Thyroid gland (tissue), 4 donors: ENCODE measurements at regions not wholly inside any gene's neighbourhood (a gene's known extent, or its start where the extent isn't known, plus 50 kb on each side); places are given as distances from the start of the nearest gene placed in this dataset.

Experiments
- DNase-seq, 2 donors: peaks; one replicate each; pipeline ENCODE4 v3.0.0-alpha.2; 2019
- H3K27ac ChIP-seq, 3 donors: fragments of 200-600 bp; sonication (generic); 1 replicate in 2 of 3; 2 replicates in 1 of 3; pipeline ENCODE4 v1.5.1; 2016 to 2019; ENCODE audit warnings: mild to moderate bottlenecking in 1 of 3, moderate library complexity in 1 of 3
- H3K27me3 ChIP-seq: fragments of 200-600 bp; sonication (generic); one replicate; pipeline ENCODE4 v1.5.1; 2019
- H3K36me3 ChIP-seq, 2 donors: fragments of 200-600 bp; sonication (generic); one replicate each; pipeline ENCODE4 v1.5.1; 2016 to 2019
- H3K4me1 ChIP-seq, 2 donors: fragments of 200-600 bp; sonication (generic); one replicate each; pipeline ENCODE4 v1.5.1; 2017 to 2019
- H3K4me3 ChIP-seq, 3 donors: fragments of 200-600 bp; sonication (generic); replicated peaks in 1 of 3; 1 replicate in 2 of 3; 2 replicates in 1 of 3; pipeline ENCODE4 v1.5.1; 2016; ENCODE audit warnings: mild to moderate bottlenecking in 1 of 3
- H3K9me3 ChIP-seq: fragments of 200-600 bp; sonication (generic); one replicate; pipeline ENCODE4 v1.5.1; 2017
- POLR2A ChIP-seq, 2 donors: fragments of 450-650 bp; IDR thresholded peaks; one replicate each; pipeline ENCODE4 v1.6.1; 2017; ENCODE audit warnings: antibody characterized with exemption in 2 of 2, mild to moderate bottlenecking in 2 of 2, moderate library complexity in 1 of 2
- WGBS, 2 donors: methylation state at CpG; one replicate each; pipeline ENCODE4 v1.1.5; 2017; 5-methylcytosine and 5-hydroxymethylcytosine counted together
- intact Hi-C: fragments of 100-400 bp; cut with DNase I; formaldehyde crosslinking; loops from one replicate; pipeline ENCODE4 v1.15.1; 2023
- TF ChIP-seq, protein P1 (sequence below), 6 experiments: fragments of 200-600 bp in 3 of 6; fragments of 450-650 bp in 3 of 6; sonication (generic) in 3 of 6; IDR thresholded peaks; one replicate each; pipeline ENCODE4 v1.5.1; 2016 to 2019; ENCODE audit warnings: antibody characterized with exemption in 6 of 6, mild to moderate bottlenecking in 2 of 6, inconsistent platforms in 1 of 6, moderate library complexity in 1 of 6

DNA sequence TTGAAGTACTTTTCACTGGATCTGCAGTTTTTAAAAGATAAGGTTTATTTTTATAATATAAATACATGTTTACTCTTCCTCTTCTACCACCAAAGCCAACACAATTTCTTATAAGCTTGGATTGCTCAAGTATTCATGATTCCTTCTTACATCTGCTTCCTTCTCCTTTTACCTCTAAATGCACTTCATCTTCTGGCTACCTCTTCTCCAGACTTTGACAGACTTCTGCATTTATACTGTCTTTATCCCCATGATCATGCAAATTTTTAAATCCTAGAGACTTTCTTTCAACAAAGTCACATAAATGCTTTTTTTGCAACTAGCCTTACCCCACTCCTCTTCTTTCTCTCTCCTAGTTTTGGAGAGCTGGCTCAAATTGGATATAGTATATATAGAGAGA, 142.9 kb downstream of the TFAP2B start:
- H3K36me3 ChIP-seq, result no peaks in the 10 kb centered on the region
- no peaks in the 10 kb centered on the region for H3K4me1 ChIP-seq
- H3K27me3 ChIP-seq, result no peaks in the 10 kb centered on the region
- no peak overlapping the region for H3K27ac ChIP-seq
- intact Hi-C loops, result no loop called here
- H3K4me3 ChIP-seq, result no peak overlapping the region
- TF ChIP-seq, protein P1, sequence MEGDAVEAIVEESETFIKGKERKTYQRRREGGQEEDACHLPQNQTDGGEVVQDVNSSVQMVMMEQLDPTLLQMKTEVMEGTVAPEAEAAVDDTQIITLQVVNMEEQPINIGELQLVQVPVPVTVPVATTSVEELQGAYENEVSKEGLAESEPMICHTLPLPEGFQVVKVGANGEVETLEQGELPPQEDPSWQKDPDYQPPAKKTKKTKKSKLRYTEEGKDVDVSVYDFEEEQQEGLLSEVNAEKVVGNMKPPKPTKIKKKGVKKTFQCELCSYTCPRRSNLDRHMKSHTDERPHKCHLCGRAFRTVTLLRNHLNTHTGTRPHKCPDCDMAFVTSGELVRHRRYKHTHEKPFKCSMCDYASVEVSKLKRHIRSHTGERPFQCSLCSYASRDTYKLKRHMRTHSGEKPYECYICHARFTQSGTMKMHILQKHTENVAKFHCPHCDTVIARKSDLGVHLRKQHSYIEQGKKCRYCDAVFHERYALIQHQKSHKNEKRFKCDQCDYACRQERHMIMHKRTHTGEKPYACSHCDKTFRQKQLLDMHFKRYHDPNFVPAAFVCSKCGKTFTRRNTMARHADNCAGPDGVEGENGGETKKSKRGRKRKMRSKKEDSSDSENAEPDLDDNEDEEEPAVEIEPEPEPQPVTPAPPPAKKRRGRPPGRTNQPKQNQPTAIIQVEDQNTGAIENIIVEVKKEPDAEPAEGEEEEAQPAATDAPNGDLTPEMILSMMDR (IDR thresholded peaks at IDR 0.05), result no peak
- no peak for TF ChIP-seq POLR2A (IDR thresholded peaks at IDR 0.05)
- no peaks in the 10 kb centered on the region for H3K9me3 ChIP-seq
- no peak for DNase-seq

DNA sequence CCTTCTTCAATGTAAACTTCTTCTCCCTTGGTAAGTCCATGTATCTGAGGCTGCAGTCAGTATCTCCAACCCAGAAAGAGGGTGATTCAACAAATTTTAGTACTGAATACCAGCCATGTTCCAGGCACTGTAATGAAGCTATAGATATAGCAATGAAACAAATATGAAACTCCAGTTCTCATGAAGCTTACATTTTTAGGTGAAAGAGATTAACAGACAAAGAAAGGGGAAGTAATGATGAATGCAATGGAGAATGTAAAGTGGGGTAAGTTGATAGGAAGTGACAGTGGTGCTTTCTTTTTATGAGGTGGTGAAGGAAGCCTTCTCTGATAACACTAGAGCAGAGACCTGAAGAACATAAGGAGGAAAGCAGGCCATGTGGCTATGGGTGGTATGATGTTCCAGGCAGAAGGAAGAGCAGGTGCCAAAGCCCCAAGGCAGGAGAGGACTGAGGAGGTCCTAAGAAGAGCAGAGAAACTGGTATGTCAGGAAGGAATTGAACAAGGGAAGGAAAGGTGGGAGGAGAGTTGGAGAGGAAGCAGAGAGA, 143.6 kb downstream of the TFAP2B start:
- Histone ChIP-seq H3K4me3 (no peak overlapping the region), H3K36me3 (no peaks in the 10 kb centered on the region), H3K9me3 (no peaks in the 10 kb centered on the region), H3K4me1 (no peaks in the 10 kb centered on the region), H3K27me3 (no peaks in the 10 kb centered on the region), H3K27ac (no peak overlapping the region)
- intact Hi-C loops, result no loop called here
- no peak for DNase-seq
- no peak for TF ChIP-seq POLR2A (IDR thresholded peaks at IDR 0.05)
- TF ChIP-seq, protein P1 (IDR thresholded peaks at IDR 0.05), result no peak

DNA sequence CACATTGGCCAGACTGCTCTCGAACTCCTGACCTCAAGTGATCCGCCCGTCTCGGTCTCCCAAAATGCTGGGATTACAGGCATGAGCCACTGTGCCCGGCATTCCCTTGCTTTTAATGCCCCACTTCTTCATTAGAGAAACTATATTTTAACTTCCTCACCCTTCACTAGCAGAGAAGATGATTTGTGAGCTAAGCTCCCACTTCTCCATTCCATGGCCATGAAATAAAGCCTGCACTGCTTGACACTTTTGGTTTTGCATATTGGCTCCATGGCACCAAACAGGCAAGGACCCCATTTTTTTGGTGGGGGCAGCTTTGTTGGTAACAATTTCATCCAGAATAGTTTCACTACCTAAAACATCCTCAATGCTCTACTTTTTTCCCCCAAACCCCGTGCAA, 145.3 kb downstream of the TFAP2B start:
- Histone ChIP-seq H3K4me1 (no peaks in the 10 kb centered on the region), H3K27me3 (no peaks in the 10 kb centered on the region), H3K9me3 (no peaks in the 10 kb centered on the region), H3K36me3 (no peaks in the 10 kb centered on the region), H3K4me3 (no peak overlapping the region), H3K27ac (no peak overlapping the region)
- TF ChIP-seq, protein P1 (IDR thresholded peaks at IDR 0.05), result no peak
- no peak for TF ChIP-seq POLR2A (IDR thresholded peaks at IDR 0.05)
- DNase-seq, result no peak
- 86 to 94% methylated on average over 6 of the region's 6 CpGs for WGBS, 2 donors
- intact Hi-C loops, result no loop called here

DNA sequence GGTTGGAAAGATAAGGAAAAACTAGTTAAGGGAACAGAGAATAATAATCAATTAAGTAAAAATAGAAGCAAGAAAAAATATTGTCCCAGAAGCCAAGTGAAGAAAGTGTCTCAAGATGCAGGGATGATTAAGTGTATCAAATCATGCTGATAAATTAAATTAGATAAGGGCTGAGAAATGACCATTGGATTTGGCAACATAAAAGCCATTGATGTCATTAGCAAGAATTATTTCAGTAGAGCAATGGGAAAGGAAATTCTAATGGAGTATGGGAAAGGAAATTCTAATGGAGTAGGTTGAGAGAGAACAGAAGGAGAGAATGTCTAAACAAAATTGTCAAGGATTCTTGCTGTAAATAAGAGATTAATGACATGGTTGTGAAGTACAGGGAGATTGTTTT, 146.8 kb downstream of the TFAP2B start:
- Histone ChIP-seq H3K27me3 (no peaks in the 10 kb centered on the region), H3K4me3 (no peak overlapping the region), H3K4me1 (no peaks in the 10 kb centered on the region), H3K27ac (no peak overlapping the region), H3K36me3 (no peaks in the 10 kb centered on the region), H3K9me3 (no peaks in the 10 kb centered on the region)
- intact Hi-C loops, result no loop called here
- no peak for DNase-seq
- no peak for TF ChIP-seq POLR2A (IDR thresholded peaks at IDR 0.05)
- TF ChIP-seq, protein P1 (IDR thresholded peaks at IDR 0.05), result no peak

DNA sequence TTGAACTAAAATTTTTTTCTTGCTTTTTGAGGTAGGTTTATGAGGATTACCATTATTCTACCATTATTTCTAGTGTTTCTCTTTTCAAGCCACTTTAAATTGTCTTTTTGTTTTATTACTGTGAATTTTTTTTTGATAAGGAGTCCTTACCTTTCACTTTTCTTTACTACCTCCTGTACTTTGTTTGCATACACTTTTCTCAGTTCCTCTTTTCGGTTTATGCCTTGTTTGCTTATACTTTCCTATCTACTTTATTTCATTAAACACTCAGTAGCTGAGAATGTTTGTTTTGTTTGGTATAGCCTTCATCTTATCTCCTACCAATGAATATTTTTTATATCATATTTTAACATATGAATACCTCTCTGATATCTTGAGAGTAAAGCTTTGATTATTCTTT, 147.9 kb downstream of the TFAP2B start:
- H3K36me3 ChIP-seq, result no peaks in the 10 kb centered on the region
- H3K4me1 ChIP-seq, result no peaks in the 10 kb centered on the region
- 58 to 60% methylated on average over 1 of the region's 1 CpG for WGBS, 2 donors
- no peak overlapping the region for H3K27ac ChIP-seq
- TF ChIP-seq, protein P1 (IDR thresholded peaks at IDR 0.05), result no peak
- TF ChIP-seq POLR2A (IDR thresholded peaks at IDR 0.05), result no peak
- no peak for DNase-seq
- H3K4me3 ChIP-seq, result no peak overlapping the region
- intact Hi-C loops, result no loop called here
- no peaks in the 10 kb centered on the region for H3K27me3 ChIP-seq
- no peaks in the 10 kb centered on the region for H3K9me3 ChIP-seq
